Muscle layer of duodenum (tissue), 2 donors: ENCODE measurements at regions not wholly inside any gene's neighbourhood (a gene's known extent, or its start where the extent isn't known, plus 50 kb on each side); places are given as distances from the start of the nearest gene placed in this dataset.

ENCODE experiments used
- H3K27ac ChIP-seq: one replicate; pipeline ENCODE4 v1.7.0; 2013; ENCODE audit warnings: mild to moderate bottlenecking, low read length
- H3K27me3 ChIP-seq: one replicate; pipeline ENCODE4 v1.7.0; 2013; ENCODE audit warnings: low read depth, mild to moderate bottlenecking, control low read depth, low read length
- H3K36me3 ChIP-seq, 2 donors: one replicate each; pipeline ENCODE4 v1.7.0; 2013; ENCODE audit warnings: low read length in 2 of 2, control low read depth in 1 of 2, mild to moderate bottlenecking in 1 of 2; ENCODE audit not compliant: insufficient read depth in 2 of 2, control insufficient read depth in 1 of 2
- H3K4me1 ChIP-seq, 2 donors: one replicate each; pipeline ENCODE4 v1.7.0; 2013; ENCODE audit warnings: low read length in 2 of 2, mild to moderate bottlenecking in 2 of 2, control low read depth in 1 of 2, moderate library complexity in 1 of 2; ENCODE audit not compliant: insufficient read depth in 2 of 2, control insufficient read depth in 1 of 2
- H3K4me3 ChIP-seq, 2 donors: one replicate each; pipeline ENCODE4 v1.7.0; 2013; ENCODE audit warnings: low read length in 2 of 2, low read depth in 1 of 2, mild to moderate bottlenecking in 1 of 2
- H3K9me3 ChIP-seq, 2 donors: one replicate each; pipeline ENCODE4 v1.7.0; 2013; ENCODE audit warnings: low read length in 2 of 2, control low read depth in 1 of 2, mild to moderate bottlenecking in 1 of 2; ENCODE audit not compliant: control insufficient read depth in 1 of 2
- donor health status: healthy.

DNA sequence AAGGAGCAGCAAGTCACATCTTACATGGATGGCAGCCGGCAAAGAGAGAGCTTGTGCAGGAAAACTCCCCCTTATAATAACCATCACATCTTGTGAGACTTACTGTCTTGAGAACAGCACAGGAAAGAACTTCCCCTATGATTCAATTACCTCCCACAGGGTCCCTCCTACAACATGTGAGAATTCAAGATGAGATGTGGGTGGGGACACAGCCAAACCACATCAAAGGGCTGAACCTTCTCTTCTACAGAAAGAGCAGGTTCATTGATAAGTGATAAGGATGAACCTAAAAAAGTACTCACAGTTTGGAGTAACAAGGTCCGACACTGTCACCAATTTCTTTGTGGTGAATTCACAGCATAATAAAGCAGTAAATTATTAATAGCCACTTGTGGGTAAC is 422.2 kb upstream of the FSIP2 start:
- Histone ChIP-seq H3K27me3 (no peaks in the 10 kb centered on the region), H3K4me1 (no peaks in the 10 kb centered on the region), H3K36me3 (no peaks in the 10 kb centered on the region), H3K4me3 (no peak overlapping the region), H3K9me3 (no peaks in the 10 kb centered on the region), H3K27ac (no peak overlapping the region)

DNA sequence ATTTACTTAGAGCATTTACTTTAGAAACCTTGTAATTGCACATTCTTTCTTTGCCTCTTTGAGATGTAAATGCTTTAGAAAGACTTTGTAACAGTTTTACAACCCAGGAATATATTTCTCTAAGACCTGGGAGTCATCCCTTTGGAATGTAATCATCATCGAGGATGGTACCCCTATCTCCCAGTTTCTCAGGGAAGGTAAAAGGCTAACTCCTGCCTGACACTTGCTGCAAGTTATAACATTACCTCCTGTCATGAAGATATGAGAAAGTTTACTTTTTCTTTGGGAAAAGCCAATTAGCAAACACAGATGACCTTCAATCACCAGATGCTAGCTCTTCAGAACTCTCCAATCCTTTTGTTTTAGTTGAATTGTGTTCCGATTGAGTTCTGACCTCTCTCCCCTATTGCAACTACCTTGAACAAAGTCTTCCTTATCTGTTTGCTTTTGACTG is 420.3 kb upstream of the FSIP2 start:
- Histone ChIP-seq H3K4me3 (no peak overlapping the region), H3K27me3 (no peaks in the 10 kb centered on the region), H3K27ac (no peak overlapping the region), H3K36me3 (no peaks in the 10 kb centered on the region), H3K9me3 (no peaks in the 10 kb centered on the region), H3K4me1 (no peaks in the 10 kb centered on the region)

DNA sequence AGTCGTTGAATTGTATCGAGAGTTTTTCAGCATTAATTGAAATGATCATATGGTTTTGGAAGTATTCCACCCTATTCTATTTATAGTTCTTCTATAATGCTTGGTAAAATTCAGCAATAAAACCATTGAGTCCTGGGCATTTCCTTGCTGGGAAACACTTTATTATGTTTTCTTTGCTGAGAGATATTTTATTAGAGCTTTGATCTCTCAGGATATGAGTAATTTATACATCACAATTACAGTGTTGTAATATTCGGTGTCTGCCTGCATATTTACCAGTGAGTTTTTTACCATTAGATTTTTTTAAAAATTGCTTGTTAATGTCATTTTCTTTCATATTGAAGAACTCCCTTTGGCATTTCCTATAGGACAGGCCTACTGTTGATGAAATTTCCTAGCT is 402.7 kb upstream of the FSIP2 start:
- no peaks in the 10 kb centered on the region for H3K4me1 ChIP-seq
- H3K27ac ChIP-seq, result no peak overlapping the region
- H3K9me3 ChIP-seq, result no peaks in the 10 kb centered on the region
- H3K27me3 ChIP-seq, result no peaks in the 10 kb centered on the region
- no peak overlapping the region for H3K4me3 ChIP-seq
- no peaks in the 10 kb centered on the region for H3K36me3 ChIP-seq

DNA sequence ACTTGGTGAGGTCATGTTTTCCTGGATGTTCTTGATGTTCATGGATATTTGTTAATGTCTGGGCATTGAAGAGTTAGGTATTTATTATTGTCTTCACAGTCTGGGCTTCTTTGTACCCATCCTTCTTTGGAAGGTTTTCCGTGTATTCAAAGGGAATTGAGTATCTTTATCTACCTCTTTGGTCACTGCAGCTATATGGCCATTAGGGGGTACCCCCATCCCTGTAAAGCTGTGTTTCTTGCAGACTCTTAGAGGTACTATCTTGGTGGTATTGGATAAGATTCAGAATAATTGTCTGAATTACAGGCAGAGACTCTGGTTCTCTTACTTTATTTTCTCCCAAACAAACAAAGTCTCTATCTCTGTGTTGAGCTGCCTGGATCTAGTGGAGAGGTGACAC is 401.6 kb upstream of the FSIP2 start:
- no peaks in the 10 kb centered on the region for H3K36me3 ChIP-seq
- no peaks in the 10 kb centered on the region for H3K9me3 ChIP-seq
- H3K27me3 ChIP-seq, result no peaks in the 10 kb centered on the region
- H3K4me3 ChIP-seq, result no peak overlapping the region
- H3K4me1 ChIP-seq, result no peaks in the 10 kb centered on the region
- H3K27ac ChIP-seq, result no peak overlapping the region

DNA sequence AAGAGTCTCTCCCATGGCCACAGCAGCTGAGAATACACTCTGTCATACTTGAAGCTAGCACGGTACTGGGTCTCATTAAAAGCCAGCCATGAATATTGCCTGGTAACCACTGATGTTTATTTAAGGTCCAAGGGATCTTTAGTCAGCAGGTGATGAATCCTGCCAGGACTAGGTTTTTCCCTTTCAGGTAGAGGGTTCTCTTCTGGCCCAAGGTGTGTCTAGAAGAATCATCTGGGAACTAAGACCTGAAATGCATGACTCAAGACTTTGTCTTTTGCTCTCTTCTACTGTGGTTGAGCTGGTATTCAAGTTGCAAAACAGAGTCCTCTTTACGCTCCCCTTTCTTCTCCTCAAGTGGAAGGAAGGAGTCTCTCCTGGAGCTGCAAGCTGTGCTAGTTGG is 400.5 kb upstream of the FSIP2 start:
- Histone ChIP-seq H3K4me3 (no peak overlapping the region), H3K36me3 (no peaks in the 10 kb centered on the region), H3K9me3 (no peaks in the 10 kb centered on the region), H3K27ac (no peak overlapping the region), H3K27me3 (no peaks in the 10 kb centered on the region), H3K4me1 (no peaks in the 10 kb centered on the region)

DNA sequence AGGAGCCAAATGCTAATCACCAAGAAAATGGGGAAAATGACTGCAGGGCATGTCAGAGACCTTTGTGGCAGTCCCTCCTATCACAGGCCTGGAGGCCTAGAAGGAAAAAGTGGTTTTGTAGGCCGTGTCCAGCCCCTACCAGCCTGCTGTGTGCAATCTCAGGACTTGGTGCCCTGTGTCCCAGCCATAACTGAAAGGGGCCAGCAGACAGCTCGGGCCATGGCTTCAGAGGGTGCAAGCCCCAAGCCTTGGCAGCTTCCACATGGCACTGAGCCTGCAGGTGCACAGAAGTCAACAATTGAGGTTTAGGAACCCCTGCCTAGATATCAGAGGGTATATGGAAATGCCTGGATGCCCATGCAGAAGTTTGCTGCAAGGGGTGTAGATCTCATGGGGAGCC is 391.2 kb upstream of the FSIP2 start:
- Histone ChIP-seq H3K4me3 (no peak overlapping the region), H3K9me3 (no peaks in the 10 kb centered on the region), H3K27ac (no peak overlapping the region), H3K4me1 (no peaks in the 10 kb centered on the region), H3K36me3 (no peaks in the 10 kb centered on the region), H3K27me3 (no peaks in the 10 kb centered on the region)

DNA sequence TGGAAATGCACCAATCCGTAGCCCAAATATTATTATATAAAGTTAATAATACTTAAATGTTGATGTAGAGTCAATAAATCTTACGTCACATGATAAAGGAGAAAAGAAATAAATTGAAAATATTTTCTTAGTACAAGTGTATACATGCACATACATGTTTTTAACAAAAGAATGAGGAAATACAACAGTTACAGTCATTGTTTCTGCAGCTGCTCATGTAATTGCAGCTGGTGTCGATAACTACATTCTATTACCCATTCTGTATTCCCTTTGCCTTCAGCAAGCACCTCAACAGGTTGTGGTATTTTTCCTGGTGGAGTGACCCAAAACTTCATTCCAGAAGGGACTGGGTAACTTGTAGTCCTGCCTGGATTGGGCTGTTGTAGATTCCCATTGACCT is 377.8 kb upstream of the FSIP2 start:
- H3K36me3 ChIP-seq, result no peaks in the 10 kb centered on the region
- H3K27me3 ChIP-seq, result no peaks in the 10 kb centered on the region
- H3K9me3 ChIP-seq, result peaks cover 0 to 3% of the 10 kb centered on the region in 2 donors
- H3K4me3 ChIP-seq, result no peak overlapping the region
- no peak overlapping the region for H3K27ac ChIP-seq
- H3K4me1 ChIP-seq, result no peaks in the 10 kb centered on the region

DNA sequence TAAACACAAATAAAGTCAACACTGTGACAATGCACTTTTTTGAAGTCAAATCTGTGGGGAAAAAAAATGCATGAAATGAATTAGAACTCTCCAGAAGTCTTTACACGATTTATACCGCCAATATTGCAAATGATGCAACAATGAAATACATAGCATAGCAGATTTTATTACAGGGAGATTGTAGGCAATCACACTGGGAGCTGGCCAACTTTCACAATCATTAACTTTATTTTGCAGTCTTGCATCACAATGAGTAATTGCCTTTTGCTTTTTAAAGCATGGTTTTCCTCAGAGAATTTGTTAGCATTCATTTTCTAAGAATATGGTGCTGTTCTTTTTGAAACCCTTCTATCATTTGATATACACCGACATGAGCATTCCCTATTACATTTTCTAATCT is 366.4 kb upstream of the FSIP2 start:
- H3K27ac ChIP-seq, result no peak overlapping the region
- no peaks in the 10 kb centered on the region for H3K4me1 ChIP-seq
- H3K4me3 ChIP-seq, result no peak overlapping the region
- no peaks in the 10 kb centered on the region for H3K36me3 ChIP-seq
- peaks cover 0 to 5% of the 10 kb centered on the region in 2 donors for H3K9me3 ChIP-seq
- no peaks in the 10 kb centered on the region for H3K27me3 ChIP-seq

DNA sequence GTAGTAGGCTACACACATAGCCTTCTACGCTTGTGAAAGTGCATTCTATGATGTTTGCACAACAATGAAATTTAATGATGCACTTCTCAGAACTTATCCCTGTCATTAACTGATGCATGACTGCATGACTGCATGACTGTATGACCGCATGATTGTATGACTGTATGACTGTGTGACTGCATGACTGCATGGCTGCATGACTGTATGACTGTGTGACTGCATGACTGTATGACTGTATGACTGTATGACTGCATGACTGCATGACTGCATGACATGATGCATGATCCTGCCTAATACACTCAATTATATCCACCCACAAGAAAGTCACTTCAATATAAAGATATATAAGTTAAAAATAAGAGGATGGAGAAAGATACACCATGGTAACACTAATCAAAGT is 365.4 kb upstream of the FSIP2 start:
- H3K36me3 ChIP-seq, result no peaks in the 10 kb centered on the region
- H3K27me3 ChIP-seq, result no peaks in the 10 kb centered on the region
- no peak overlapping the region for H3K27ac ChIP-seq
- H3K4me3 ChIP-seq, result no peak overlapping the region
- H3K9me3 ChIP-seq, result peaks cover 0 to 5% of the 10 kb centered on the region in 2 donors
- H3K4me1 ChIP-seq, result no peaks in the 10 kb centered on the region

DNA sequence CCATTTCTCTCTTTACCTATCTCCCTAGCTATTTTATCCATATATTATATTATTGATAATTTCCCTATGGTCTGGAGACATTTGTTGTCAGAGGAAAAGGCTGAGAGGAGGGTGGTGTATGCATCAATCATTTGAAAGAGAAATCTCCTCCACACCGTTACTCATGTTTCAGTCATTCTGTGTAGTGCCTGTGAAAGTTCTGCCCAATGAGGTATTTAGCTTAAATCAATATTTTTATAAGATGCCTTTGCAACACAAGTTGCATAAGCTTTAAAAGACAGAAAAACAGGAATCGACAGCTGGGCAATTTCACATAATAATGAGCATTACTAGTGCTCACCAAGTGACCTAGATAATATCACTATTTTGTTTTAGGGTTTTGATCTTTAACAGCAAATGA is 363.7 kb upstream of the FSIP2 start:
- Histone ChIP-seq H3K9me3 (peaks cover 0 to 5% of the 10 kb centered on the region in 2 donors), H3K4me3 (no peak overlapping the region), H3K4me1 (no peaks in the 10 kb centered on the region), H3K36me3 (no peaks in the 10 kb centered on the region), H3K27ac (no peak overlapping the region), H3K27me3 (no peaks in the 10 kb centered on the region)

DNA sequence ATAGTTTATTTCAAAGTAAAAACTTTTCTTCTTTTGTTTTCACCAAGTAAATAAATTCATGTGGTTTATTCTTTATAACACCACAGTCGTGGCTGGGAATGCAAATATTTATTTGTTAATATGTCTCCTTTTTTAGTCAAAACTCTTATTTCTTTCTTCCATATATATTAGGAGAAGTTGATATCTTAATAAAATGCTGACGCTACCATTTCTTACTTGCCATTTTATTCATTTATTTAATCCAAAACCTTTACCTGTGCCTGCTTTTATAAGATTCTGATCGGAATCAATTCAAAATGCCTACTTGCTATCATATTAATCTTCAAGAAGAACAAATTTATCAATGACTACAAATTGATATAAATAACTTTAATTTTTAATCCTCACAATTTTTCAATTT is 362.9 kb upstream of the FSIP2 start:
- peaks cover 0 to 5% of the 10 kb centered on the region in 2 donors for H3K9me3 ChIP-seq
- H3K27ac ChIP-seq, result no peak overlapping the region
- H3K4me3 ChIP-seq, result no peak overlapping the region
- no peaks in the 10 kb centered on the region for H3K27me3 ChIP-seq
- no peaks in the 10 kb centered on the region for H3K36me3 ChIP-seq
- no peaks in the 10 kb centered on the region for H3K4me1 ChIP-seq

DNA sequence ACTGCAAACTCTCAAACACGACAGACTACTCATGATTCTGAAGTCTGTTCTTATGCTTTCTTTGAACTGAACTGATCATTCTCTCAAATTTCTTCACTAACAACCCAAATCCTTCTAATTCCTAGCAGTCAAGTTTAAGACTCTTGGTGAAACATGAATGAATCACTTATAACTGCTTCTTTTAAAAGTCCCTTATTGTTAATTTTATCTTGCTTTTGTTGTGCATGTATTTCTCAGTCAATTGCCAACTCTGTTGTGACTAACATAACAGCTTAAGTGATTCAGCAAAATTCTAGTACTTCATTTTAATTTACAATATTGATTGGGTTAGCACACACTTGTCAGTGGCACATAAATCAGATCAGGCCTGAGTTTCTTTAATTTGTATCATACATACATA is 357.0 kb upstream of the FSIP2 start:
- no peaks in the 10 kb centered on the region for H3K27me3 ChIP-seq
- H3K4me3 ChIP-seq, result no peak overlapping the region
- no peaks in the 10 kb centered on the region for H3K4me1 ChIP-seq
- no peak overlapping the region for H3K27ac ChIP-seq
- H3K9me3 ChIP-seq, result peaks cover 0 to under 1% of the 10 kb centered on the region in 2 donors
- H3K36me3 ChIP-seq, result no peaks in the 10 kb centered on the region
